GM23338 (cell line): ENCODE measurements at regions not wholly inside any gene's neighbourhood (a gene's known extent, or its start where the extent isn't known, plus 50 kb on each side); places are given as distances from the start of the nearest gene placed in this dataset.
"Not testable (repeated sequence)": the region's sequence is repeated elsewhere in the genome, so short reads cannot be mapped to it uniquely, and the experiment has no call there.

Experiments
- CREB1 ChIP-seq: fragments of 250-450 bp; sonication (Bioruptor Pico); IDR thresholded peaks from 2 replicates; pipeline ENCODE4 v1.5.0; 2020; ENCODE audit warnings: low read depth, mild to moderate bottlenecking, moderate library complexity
- POLR2AphosphoS5 ChIP-seq: IDR thresholded peaks from 2 replicates; pipeline ENCODE4 v1.6.1; 2016; ENCODE audit warnings: antibody characterized with exemption, low read depth
- TF ChIP-seq, protein P1 (sequence below), 2 experiments: fragments of 200-600 bp in 1 of 2; sonication (generic) in 1 of 2; conservative IDR thresholded peaks; 2 replicates each; pipeline versions ENCODE4 v1.5.1 to v1.6.1; 2016 to 2017; ENCODE audit warnings: antibody characterized with exemption in 2 of 2, low read depth in 2 of 2, mild to moderate bottlenecking in 2 of 2, moderate library complexity in 1 of 2
- TF ChIP-seq, protein P2 (sequence below): IDR thresholded peaks from one replicate; pipeline ENCODE4 v1.6.1; 2018; ENCODE audit warnings: antibody characterized with exemption; ENCODE audit not compliant: unreplicated experiment
- TF ChIP-seq, protein P3 (sequence below): IDR thresholded peaks from 2 replicates; pipeline ENCODE4 v1.6.1; 2016; ENCODE audit warnings: antibody characterized with exemption

DNA sequence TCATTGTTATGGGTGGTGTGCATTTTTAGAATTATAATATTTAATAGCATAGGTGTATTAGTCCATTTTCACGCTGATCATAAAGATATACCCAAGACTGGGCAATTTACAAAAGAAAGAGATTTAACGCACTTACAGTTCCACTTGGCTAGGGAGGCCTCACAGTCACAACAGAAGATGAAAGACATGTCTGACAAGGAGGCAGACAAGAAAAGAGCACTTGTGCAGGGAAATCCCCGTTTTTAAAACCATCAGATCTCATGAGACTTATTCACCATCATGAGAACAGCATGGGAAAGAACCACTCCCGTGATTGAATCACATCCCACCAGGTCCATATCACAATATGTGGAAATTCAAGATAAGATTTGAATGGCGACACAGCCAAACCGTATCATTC is 283.4 kb downstream of the ZFY start:
- TF ChIP-seq, protein P1, sequence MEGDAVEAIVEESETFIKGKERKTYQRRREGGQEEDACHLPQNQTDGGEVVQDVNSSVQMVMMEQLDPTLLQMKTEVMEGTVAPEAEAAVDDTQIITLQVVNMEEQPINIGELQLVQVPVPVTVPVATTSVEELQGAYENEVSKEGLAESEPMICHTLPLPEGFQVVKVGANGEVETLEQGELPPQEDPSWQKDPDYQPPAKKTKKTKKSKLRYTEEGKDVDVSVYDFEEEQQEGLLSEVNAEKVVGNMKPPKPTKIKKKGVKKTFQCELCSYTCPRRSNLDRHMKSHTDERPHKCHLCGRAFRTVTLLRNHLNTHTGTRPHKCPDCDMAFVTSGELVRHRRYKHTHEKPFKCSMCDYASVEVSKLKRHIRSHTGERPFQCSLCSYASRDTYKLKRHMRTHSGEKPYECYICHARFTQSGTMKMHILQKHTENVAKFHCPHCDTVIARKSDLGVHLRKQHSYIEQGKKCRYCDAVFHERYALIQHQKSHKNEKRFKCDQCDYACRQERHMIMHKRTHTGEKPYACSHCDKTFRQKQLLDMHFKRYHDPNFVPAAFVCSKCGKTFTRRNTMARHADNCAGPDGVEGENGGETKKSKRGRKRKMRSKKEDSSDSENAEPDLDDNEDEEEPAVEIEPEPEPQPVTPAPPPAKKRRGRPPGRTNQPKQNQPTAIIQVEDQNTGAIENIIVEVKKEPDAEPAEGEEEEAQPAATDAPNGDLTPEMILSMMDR (conservative IDR thresholded peaks at IDR 0.05; ENCODE audit: low read depth in 2 of 2), result not testable (repeated sequence)
- TF ChIP-seq POLR2AphosphoS5; CREB1 (CRISPR knock-in tag): not testable (repeated sequence)
- TF ChIP-seq, protein P2, sequence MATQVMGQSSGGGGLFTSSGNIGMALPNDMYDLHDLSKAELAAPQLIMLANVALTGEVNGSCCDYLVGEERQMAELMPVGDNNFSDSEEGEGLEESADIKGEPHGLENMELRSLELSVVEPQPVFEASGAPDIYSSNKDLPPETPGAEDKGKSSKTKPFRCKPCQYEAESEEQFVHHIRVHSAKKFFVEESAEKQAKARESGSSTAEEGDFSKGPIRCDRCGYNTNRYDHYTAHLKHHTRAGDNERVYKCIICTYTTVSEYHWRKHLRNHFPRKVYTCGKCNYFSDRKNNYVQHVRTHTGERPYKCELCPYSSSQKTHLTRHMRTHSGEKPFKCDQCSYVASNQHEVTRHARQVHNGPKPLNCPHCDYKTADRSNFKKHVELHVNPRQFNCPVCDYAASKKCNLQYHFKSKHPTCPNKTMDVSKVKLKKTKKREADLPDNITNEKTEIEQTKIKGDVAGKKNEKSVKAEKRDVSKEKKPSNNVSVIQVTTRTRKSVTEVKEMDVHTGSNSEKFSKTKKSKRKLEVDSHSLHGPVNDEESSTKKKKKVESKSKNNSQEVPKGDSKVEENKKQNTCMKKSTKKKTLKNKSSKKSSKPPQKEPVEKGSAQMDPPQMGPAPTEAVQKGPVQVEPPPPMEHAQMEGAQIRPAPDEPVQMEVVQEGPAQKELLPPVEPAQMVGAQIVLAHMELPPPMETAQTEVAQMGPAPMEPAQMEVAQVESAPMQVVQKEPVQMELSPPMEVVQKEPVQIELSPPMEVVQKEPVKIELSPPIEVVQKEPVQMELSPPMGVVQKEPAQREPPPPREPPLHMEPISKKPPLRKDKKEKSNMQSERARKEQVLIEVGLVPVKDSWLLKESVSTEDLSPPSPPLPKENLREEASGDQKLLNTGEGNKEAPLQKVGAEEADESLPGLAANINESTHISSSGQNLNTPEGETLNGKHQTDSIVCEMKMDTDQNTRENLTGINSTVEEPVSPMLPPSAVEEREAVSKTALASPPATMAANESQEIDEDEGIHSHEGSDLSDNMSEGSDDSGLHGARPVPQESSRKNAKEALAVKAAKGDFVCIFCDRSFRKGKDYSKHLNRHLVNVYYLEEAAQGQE, result not testable (repeated sequence)
- TF ChIP-seq, protein P3, sequence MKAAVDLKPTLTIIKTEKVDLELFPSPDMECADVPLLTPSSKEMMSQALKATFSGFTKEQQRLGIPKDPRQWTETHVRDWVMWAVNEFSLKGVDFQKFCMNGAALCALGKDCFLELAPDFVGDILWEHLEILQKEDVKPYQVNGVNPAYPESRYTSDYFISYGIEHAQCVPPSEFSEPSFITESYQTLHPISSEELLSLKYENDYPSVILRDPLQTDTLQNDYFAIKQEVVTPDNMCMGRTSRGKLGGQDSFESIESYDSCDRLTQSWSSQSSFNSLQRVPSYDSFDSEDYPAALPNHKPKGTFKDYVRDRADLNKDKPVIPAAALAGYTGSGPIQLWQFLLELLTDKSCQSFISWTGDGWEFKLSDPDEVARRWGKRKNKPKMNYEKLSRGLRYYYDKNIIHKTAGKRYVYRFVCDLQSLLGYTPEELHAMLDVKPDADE, result not testable (repeated sequence)
